ENCODE measurements at regions not wholly inside any gene's neighbourhood (a gene's known extent, or its start where the extent isn't known, plus 50 kb on each side); places are given as distances from the start of the nearest gene placed in this dataset.

- TF ChIP-seq CTCF (IDR thresholded peaks at IDR 0.05) (no peak), POLR2A (IDR thresholded peaks at IDR 0.05) (no peak)
- no peak for DNase-seq
- 94 to 96% (median 94%) methylated on average over 2 of the region's 2 CpGs for WGBS, 4 donors
- no peaks in the 10 kb centered on the region for H3K4me1 ChIP-seq
- H3K36me3 ChIP-seq = no peaks in the 10 kb centered on the region
- H3K27ac ChIP-seq = no peak overlapping the region
- ATAC-seq = no peak
- H3K9me3 ChIP-seq = peaks cover 0 to 2% (median 0%) of the 10 kb centered on the region in 12 donors
- H3K4me3 ChIP-seq = no peak overlapping the region
- peaks cover 0 to 3% (median 0%) of the 10 kb centered on the region in 9 donors for H3K27me3 ChIP-seq
- intact Hi-C loops (cut with DNase I) = no loop called here
Measured at GRCh38 chr14:56460469-56460868, 119.1 kb upstream of the TMEM260 start.

- DNase-seq = no peak
- TF ChIP-seq CTCF (IDR thresholded peaks at IDR 0.05) (no peak), POLR2A (IDR thresholded peaks at IDR 0.05) (no peak)
- ATAC-seq = no peak
- Histone ChIP-seq H3K36me3 (no peaks in the 10 kb centered on the region), H3K27me3 (peaks cover 0 to 3% (median 0%) of the 10 kb centered on the region in 9 donors), H3K9me3 (peaks cover 0 to 2% (median 0%) of the 10 kb centered on the region in 12 donors), H3K27ac (no peak overlapping the region), H3K4me3 (no peak overlapping the region), H3K4me1 (no peaks in the 10 kb centered on the region)
- intact Hi-C loops (cut with DNase I) = no loop called here
- WGBS, 4 donors = 72 to 86% (median 79%) methylated on average over 8 of the region's 8 CpGs
Measured at GRCh38 chr14:56461276-56462275, 118.0 kb upstream of the TMEM260 start.

- 39 to 61% (median 52%) methylated on average over 3 of the region's 3 CpGs for WGBS, 4 donors
- TF ChIP-seq CTCF (IDR thresholded peaks at IDR 0.05) (no peak), POLR2A (IDR thresholded peaks at IDR 0.05) (no peak)
- intact Hi-C loops (cut with DNase I) = no loop called here
- H3K27ac ChIP-seq = no peak overlapping the region
- ATAC-seq = no peak
- DNase-seq = no peak
- no peak overlapping the region for H3K4me3 ChIP-seq
- H3K36me3 ChIP-seq = no peaks in the 10 kb centered on the region
- no peaks in the 10 kb centered on the region for H3K4me1 ChIP-seq
- H3K9me3 ChIP-seq = peaks cover 0 to 2% (median 0%) of the 10 kb centered on the region in 12 donors
- peaks cover 0 to 3% (median 0%) of the 10 kb centered on the region in 9 donors for H3K27me3 ChIP-seq
Measured at GRCh38 chr14:56463271-56463890, 116.2 kb upstream of the TMEM260 start.

- Histone ChIP-seq H3K27ac (no peak overlapping the region), H3K4me3 (no peak overlapping the region), H3K36me3 (no peaks in the 10 kb centered on the region), H3K4me1 (no peaks in the 10 kb centered on the region), H3K27me3 (peaks cover 0 to 8% (median 0%) of the 10 kb centered on the region in 9 donors), H3K9me3 (peaks cover 0 to 11% (median 0%) of the 10 kb centered on the region in 12 donors)
- intact Hi-C loops (cut with DNase I) = loop anchor here in 9 of 10 donors (5.0 to 10.0 kb wide), 10 partner anchors 129 to 1036 kb away; partner anchors contain the start of gene TBPL2 (in 1 of the 9)
- peak in 1 of 4 donors; percentile 31 for ATAC-seq
- DNase-seq = no peak
- TF ChIP-seq POLR2A (IDR thresholded peaks at IDR 0.05) (no peak), CTCF (IDR thresholded peaks at IDR 0.05) (no peak)
- 94 to 98% (median 96%) methylated on average over 3 to 8 of the region's 8 CpGs for WGBS, 4 donors
Measured at GRCh38 chr14:56471056-56471455, 108.5 kb upstream of the TMEM260 start.

Measured in heart left ventricle (tissue), 16 donors.